Activated CD4-positive, alpha-beta memory T cell treated with anti-CD3 and anti-CD28 coated beads for 36 hours (primary cell): ENCODE measurements at regions not wholly inside any gene's neighbourhood (a gene's known extent, or its start where the extent isn't known, plus 50 kb on each side); places are given as distances from the start of the nearest gene placed in this dataset.

Experiments
- CTCF ChIA-PET: fragments of 350-600 bp; sonication (Branson Sonifier 250); formaldehyde crosslinking; loops from one replicate; lab custom pipeline; 2021; ENCODE audit warnings: antibody characterized with exemption, inconsistent platforms; lab: Charles Lee
- POLR2A ChIA-PET: fragments of 350-600 bp; sonication (Branson Sonifier 250); formaldehyde crosslinking; loops from one replicate; lab custom pipeline; 2021; ENCODE audit warnings: antibody characterized with exemption; lab: Charles Lee
- DNase-seq: peaks from one replicate; pipeline ENCODE4 v3.0.0-alpha.2; 2020
- H3K27ac Mint-ChIP-seq: one replicate; pipeline ENCODE4 v1.8.0; 2021; ENCODE audit warnings: mixed read lengths
- H3K27me3 Mint-ChIP-seq: one replicate; pipeline ENCODE4 v1.8.0; 2021; ENCODE audit warnings: mixed read lengths
- H3K36me3 Mint-ChIP-seq: one replicate; pipeline ENCODE4 v1.8.0; 2021; ENCODE audit warnings: mixed read lengths
- H3K4me1 Mint-ChIP-seq: one replicate; pipeline ENCODE4 v1.8.0; 2021; ENCODE audit warnings: low read depth, mixed read lengths
- H3K4me3 Mint-ChIP-seq: one replicate; pipeline ENCODE4 v1.8.0; 2021; ENCODE audit warnings: mild to moderate bottlenecking, mixed read lengths
- H3K9me3 Mint-ChIP-seq: one replicate; pipeline ENCODE4 v1.8.0; 2021; ENCODE audit warnings: mixed read lengths
- intact Hi-C: fragments of 100-400 bp; cut with micrococcal nuclease; formaldehyde crosslinking; loops from one replicate; pipeline ENCODE4 v1.15.1; 2023

GRCh38 chr4:96356591-96357370 lies 516.9 kb downstream of the PDHA2 start:
- intact Hi-C loops, result no loop called here
- POLR2A ChIA-PET, result no interaction called here
- Mint-ChIP-seq H3K27ac (no peak overlapping the region), H3K4me1 (no peaks in the 10 kb centered on the region), H3K27me3 (no peaks in the 10 kb centered on the region), H3K4me3 (no peak overlapping the region), H3K9me3 (no peaks in the 10 kb centered on the region), H3K36me3 (no peaks in the 10 kb centered on the region)
- no peak for DNase-seq
- CTCF ChIA-PET, result no interaction called here

- DNase-seq, result no peak
- ChIA-PET CTCF (no interaction called here), POLR2A (no interaction called here)
- no peaks in the 10 kb centered on the region for H3K4me1 Mint-ChIP-seq
- H3K9me3 Mint-ChIP-seq, result peaks cover 17% of the 10 kb centered on the region
- no peaks in the 10 kb centered on the region for H3K36me3 Mint-ChIP-seq
- intact Hi-C loops, result no loop called here
- H3K27me3 Mint-ChIP-seq, result no peaks in the 10 kb centered on the region
- no peak overlapping the region for H3K4me3 Mint-ChIP-seq
- no peak overlapping the region for H3K27ac Mint-ChIP-seq
Observed at GRCh38 chr4:96366632-96367031, 526.7 kb downstream of the PDHA2 start.

GRCh38 chr4:96375367-96375766 lies 535.5 kb downstream of the PDHA2 start:
- CTCF ChIA-PET, result no interaction called here
- intact Hi-C loops, result no loop called here
- Mint-ChIP-seq H3K9me3 (peaks cover 8% of the 10 kb centered on the region), H3K4me1 (no peaks in the 10 kb centered on the region), H3K27ac (no peak overlapping the region), H3K4me3 (no peak overlapping the region), H3K27me3 (no peaks in the 10 kb centered on the region), H3K36me3 (no peaks in the 10 kb centered on the region)
- no peak for DNase-seq
- POLR2A ChIA-PET, result no interaction called here

GRCh38 chr4:96379524-96379923 lies 539.6 kb downstream of the PDHA2 start:
- Mint-ChIP-seq H3K4me1 (no peaks in the 10 kb centered on the region), H3K27me3 (no peaks in the 10 kb centered on the region), H3K27ac (no peak overlapping the region), H3K36me3 (no peaks in the 10 kb centered on the region), H3K9me3 (no peaks in the 10 kb centered on the region), H3K4me3 (no peak overlapping the region)
- ChIA-PET POLR2A (no interaction called here), CTCF (no interaction called here)
- no peak for DNase-seq
- intact Hi-C loops, result no loop called here

- Mint-ChIP-seq H3K36me3 (no peaks in the 10 kb centered on the region), H3K9me3 (no peaks in the 10 kb centered on the region), H3K27me3 (no peaks in the 10 kb centered on the region), H3K27ac (no peak overlapping the region), H3K4me1 (no peaks in the 10 kb centered on the region), H3K4me3 (no peak overlapping the region)
- ChIA-PET POLR2A (no interaction called here), CTCF (no interaction called here)
- intact Hi-C loops, result no loop called here
- no peak for DNase-seq
Observed at GRCh38 chr4:96380106-96380505, 540.2 kb downstream of the PDHA2 start.

GRCh38 chr4:96383349-96383748 lies 543.5 kb downstream of the PDHA2 start:
- no peak overlapping the region for H3K27ac Mint-ChIP-seq
- no peak for DNase-seq
- no peaks in the 10 kb centered on the region for H3K27me3 Mint-ChIP-seq
- H3K9me3 Mint-ChIP-seq, result no peaks in the 10 kb centered on the region
- POLR2A ChIA-PET, result no interaction called here
- intact Hi-C loops, result no loop called here
- no peak overlapping the region for H3K4me3 Mint-ChIP-seq
- H3K36me3 Mint-ChIP-seq, result no peaks in the 10 kb centered on the region
- CTCF ChIA-PET, result interaction anchor here (0.7 kb wide), 1 partner anchor 421 kb away, joined by 3 read pairs; no protein-coding TSS in a partner anchor
- H3K4me1 Mint-ChIP-seq, result no peaks in the 10 kb centered on the region

- ChIA-PET CTCF (no interaction called here), POLR2A (no interaction called here)
- H3K4me1 Mint-ChIP-seq, result no peaks in the 10 kb centered on the region
- no peaks in the 10 kb centered on the region for H3K9me3 Mint-ChIP-seq
- no peak overlapping the region for H3K4me3 Mint-ChIP-seq
- no peak overlapping the region for H3K27ac Mint-ChIP-seq
- H3K36me3 Mint-ChIP-seq, result no peaks in the 10 kb centered on the region
- intact Hi-C loops, result loop anchor here (10.0 kb wide), 1 partner anchor 835 kb away; no protein-coding TSS in a partner anchor
- no peaks in the 10 kb centered on the region for H3K27me3 Mint-ChIP-seq
- DNase-seq, result no peak
Observed at GRCh38 chr4:96389770-96390169, 549.9 kb downstream of the PDHA2 start.

- no peak overlapping the region for H3K27ac Mint-ChIP-seq
- intact Hi-C loops, result loop anchor here (10.0 kb wide), 1 partner anchor 834 kb away; no protein-coding TSS in a partner anchor
- no peak for DNase-seq
- no peaks in the 10 kb centered on the region for H3K27me3 Mint-ChIP-seq
- ChIA-PET CTCF (no interaction called here), POLR2A (no interaction called here)
- no peaks in the 10 kb centered on the region for H3K4me1 Mint-ChIP-seq
- no peak overlapping the region for H3K4me3 Mint-ChIP-seq
- no peaks in the 10 kb centered on the region for H3K36me3 Mint-ChIP-seq
- no peaks in the 10 kb centered on the region for H3K9me3 Mint-ChIP-seq
Observed at GRCh38 chr4:96390404-96390803, 550.5 kb downstream of the PDHA2 start.

- Mint-ChIP-seq H3K9me3 (peaks cover 3% of the 10 kb centered on the region), H3K27me3 (no peaks in the 10 kb centered on the region), H3K36me3 (no peaks in the 10 kb centered on the region), H3K4me3 (no peak overlapping the region), H3K4me1 (no peaks in the 10 kb centered on the region), H3K27ac (no peak overlapping the region)
- intact Hi-C loops, result loop anchor here (10.0 kb wide), 1 partner anchor 829 kb away; no protein-coding TSS in a partner anchor
- DNase-seq, result no peak
- ChIA-PET CTCF (no interaction called here), POLR2A (no interaction called here)
Observed at GRCh38 chr4:96395747-96396146, 555.9 kb downstream of the PDHA2 start.

- Mint-ChIP-seq H3K36me3 (no peaks in the 10 kb centered on the region), H3K4me3 (no peak overlapping the region), H3K9me3 (no peaks in the 10 kb centered on the region), H3K4me1 (no peaks in the 10 kb centered on the region), H3K27ac (no peak overlapping the region), H3K27me3 (no peaks in the 10 kb centered on the region)
- POLR2A ChIA-PET, result no interaction called here
- no peak for DNase-seq
- CTCF ChIA-PET, result no interaction called here
- intact Hi-C loops, result no loop called here
Observed at GRCh38 chr4:96406742-96407141, 566.8 kb downstream of the PDHA2 start.

GRCh38 chr4:96407225-96407624 lies 567.3 kb downstream of the PDHA2 start:
- H3K27me3 Mint-ChIP-seq, result no peaks in the 10 kb centered on the region
- H3K4me1 Mint-ChIP-seq, result no peaks in the 10 kb centered on the region
- no peak overlapping the region for H3K27ac Mint-ChIP-seq
- ChIA-PET CTCF (no interaction called here), POLR2A (no interaction called here)
- no peak overlapping the region for H3K4me3 Mint-ChIP-seq
- intact Hi-C loops, result no loop called here
- H3K36me3 Mint-ChIP-seq, result no peaks in the 10 kb centered on the region
- DNase-seq, result no peak
- no peaks in the 10 kb centered on the region for H3K9me3 Mint-ChIP-seq

GRCh38 chr4:96407738-96408463 lies 568.0 kb downstream of the PDHA2 start:
- ChIA-PET CTCF (no interaction called here), POLR2A (no interaction called here)
- H3K4me1 Mint-ChIP-seq, result no peaks in the 10 kb centered on the region
- no peaks in the 10 kb centered on the region for H3K27me3 Mint-ChIP-seq
- no peaks in the 10 kb centered on the region for H3K36me3 Mint-ChIP-seq
- DNase-seq, result no peak
- no peaks in the 10 kb centered on the region for H3K9me3 Mint-ChIP-seq
- no peak overlapping the region for H3K4me3 Mint-ChIP-seq
- H3K27ac Mint-ChIP-seq, result no peak overlapping the region
- intact Hi-C loops, result no loop called here
